Stimulated activated CD4-positive, alpha-beta T cell treated with anti-CD3 and anti-CD28 coated beads, Interleukin-1b, Interleukin-23, amount 100 ng/mL, for 48 hours (primary cell): ENCODE measurements at regions not wholly inside any gene's neighbourhood (a gene's known extent, or its start where the extent isn't known, plus 50 kb on each side); places are given as distances from the start of the nearest gene placed in this dataset.

Experiments used
- DNase-seq: peaks from one replicate; pipeline ENCODE4 v3.0.0-alpha.2; 2020

DNA sequence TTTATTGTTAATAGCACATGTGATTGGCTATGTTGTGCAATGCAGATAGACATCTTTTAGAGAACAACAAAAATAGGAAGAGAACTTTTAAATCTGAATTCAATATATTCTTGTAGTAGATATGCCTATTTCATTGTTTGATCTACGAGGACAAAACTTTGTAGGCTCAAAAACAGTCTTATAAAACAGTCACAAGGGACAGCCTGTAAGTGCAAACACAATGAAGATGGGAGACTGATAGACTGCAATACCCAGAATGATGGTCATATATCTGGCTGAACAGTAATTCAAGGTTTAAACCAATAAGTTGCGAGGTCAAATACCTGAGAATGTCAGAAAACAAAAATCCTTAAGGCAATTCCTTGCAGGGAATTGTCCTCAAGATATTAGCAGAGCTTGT, 1342.9 kb upstream of the ADGRB3 start:
- no peak for DNase-seq

- no peak for DNase-seq
Measured at GRCh38 chr6:67287566-67287965, 1347.5 kb upstream of the ADGRB3 start.

DNA sequence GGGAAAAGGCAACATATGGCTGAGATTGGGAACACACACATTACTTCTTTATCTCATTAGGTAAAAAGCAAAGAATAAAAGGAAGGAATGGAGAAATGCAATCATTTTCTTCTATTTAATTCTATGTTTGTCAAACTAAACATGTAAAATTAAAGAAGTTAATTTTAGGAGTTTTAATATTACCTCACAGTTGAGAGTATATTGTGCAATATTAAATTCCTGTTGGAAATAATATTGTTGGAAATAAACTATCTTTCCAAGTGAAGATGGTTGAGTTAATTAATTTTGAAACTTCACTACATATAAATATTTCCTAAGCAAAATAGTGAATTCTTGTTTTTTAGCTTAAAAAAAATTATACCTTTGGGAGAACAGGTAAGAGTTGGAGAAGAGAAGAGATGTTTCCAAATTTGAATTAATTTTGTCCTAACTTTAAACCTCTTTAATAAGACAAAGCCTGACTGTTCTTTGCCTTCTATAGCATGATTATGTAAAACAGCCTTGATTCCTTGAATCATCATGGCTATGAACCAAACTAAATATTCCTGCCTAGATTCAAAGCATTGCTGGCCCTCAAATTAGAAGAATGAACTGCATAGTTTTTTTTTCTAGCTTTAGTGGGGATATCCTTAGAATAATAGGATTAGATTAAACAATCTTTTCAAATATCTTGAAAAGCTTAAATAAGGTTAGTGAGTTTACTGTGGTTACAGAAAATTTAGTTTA, 1349.1 kb upstream of the ADGRB3 start:
- no peak for DNase-seq

DNA sequence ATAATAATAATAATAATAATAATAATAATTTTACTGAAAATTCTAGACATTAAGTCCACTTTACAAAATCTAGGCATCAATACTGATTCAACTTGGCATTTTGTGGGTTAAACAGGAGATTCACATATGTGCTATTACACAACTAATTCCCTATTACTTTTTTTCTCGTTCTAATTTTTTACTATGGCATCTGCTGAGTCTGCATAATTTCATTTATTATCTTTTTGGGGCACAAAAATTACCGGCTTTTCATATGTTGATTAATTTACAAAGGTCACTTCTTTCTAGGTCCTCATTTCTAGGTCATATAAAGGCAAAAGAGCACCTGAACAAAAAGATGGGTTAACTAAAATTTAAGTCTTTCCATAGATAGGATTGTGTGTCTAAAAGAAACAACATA, 1357.8 kb upstream of the ADGRB3 start:
- no peak for DNase-seq

GRCh38 chr6:67265996-67266921, 1368.8 kb upstream of the ADGRB3 start:
- no peak for DNase-seq

DNA sequence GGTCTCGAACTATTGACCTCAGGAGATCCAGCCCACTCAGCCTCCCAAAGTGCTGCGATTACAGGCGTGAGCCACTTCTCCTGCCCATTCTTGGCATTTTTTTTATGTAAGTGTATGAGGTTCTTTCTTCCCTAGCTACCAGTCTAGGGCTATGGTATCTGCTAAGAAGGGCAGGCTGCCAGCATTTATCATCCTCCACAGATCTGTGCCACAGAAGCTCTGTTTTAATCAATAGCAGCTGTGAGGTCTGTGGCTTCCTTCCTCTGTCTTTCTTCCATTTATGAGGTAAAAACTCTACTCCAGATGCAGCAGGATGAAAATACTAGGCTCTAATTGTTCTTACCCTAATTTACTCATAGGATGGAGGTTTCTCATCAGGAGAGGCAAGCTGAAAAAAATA, 1382.4 kb upstream of the ADGRB3 start:
- no peak for DNase-seq

- DNase-seq = no peak
Measured at GRCh38 chr6:67248077-67248476, 1387.0 kb upstream of the ADGRB3 start.

GRCh38 chr6:67244037-67244436, 1391.0 kb upstream of the ADGRB3 start:
- no peak for DNase-seq

GRCh38 chr6:67237277-67237676, 1397.8 kb upstream of the ADGRB3 start:
- DNase-seq = no peak

- DNase-seq = no peak
Measured at GRCh38 chr6:67231092-67231491, 1404.0 kb upstream of the ADGRB3 start.

DNA sequence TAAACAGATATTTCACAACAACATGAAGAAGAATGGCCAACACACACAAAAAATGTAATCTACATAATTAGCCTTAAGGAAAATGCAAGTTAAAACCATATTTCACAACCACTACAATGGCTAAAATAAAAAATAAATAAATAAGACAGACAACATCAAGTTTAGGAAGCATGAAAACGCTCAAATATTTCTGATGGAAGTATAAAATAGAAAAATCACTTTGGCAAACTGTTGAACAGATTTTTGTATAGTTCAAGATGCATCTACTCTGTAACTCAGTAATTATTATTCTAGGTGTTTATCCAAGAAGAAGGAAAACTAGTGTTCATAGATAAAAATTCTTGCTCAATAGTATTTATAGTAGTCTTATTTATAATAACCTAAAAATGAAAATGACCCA, 1410.1 kb upstream of the ADGRB3 start:
- no peak for DNase-seq

- no peak for DNase-seq
Measured at GRCh38 chr6:67221226-67221625, 1413.9 kb upstream of the ADGRB3 start.

GRCh38 chr6:67219346-67219745, 1415.7 kb upstream of the ADGRB3 start:
- no peak for DNase-seq

- DNase-seq = no peak
Measured at GRCh38 chr6:67212584-67212983, 1422.5 kb upstream of the ADGRB3 start.

- no peak for DNase-seq
Measured at GRCh38 chr6:67210450-67210849, 1424.6 kb upstream of the ADGRB3 start.

DNA sequence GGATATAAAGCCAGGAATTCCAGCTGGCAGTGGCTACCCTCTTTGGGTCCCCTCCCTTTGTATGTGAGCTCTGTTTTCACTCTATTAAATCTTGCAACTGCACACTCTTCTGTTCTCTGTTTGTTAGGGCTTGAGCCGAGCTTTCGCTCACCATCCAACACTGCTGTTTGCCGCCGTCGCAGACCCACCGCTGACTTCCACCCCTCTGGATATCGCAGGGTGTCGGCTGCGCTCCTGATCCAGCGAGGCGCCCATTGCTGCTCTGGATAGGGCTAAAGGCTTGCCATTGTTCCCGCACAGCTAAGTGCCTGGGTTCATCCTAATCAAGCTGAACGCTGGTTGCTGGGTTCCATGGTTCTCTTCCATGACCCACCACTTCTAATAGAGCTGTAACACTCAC, 1433.5 kb upstream of the ADGRB3 start:
- no peak for DNase-seq

DNA sequence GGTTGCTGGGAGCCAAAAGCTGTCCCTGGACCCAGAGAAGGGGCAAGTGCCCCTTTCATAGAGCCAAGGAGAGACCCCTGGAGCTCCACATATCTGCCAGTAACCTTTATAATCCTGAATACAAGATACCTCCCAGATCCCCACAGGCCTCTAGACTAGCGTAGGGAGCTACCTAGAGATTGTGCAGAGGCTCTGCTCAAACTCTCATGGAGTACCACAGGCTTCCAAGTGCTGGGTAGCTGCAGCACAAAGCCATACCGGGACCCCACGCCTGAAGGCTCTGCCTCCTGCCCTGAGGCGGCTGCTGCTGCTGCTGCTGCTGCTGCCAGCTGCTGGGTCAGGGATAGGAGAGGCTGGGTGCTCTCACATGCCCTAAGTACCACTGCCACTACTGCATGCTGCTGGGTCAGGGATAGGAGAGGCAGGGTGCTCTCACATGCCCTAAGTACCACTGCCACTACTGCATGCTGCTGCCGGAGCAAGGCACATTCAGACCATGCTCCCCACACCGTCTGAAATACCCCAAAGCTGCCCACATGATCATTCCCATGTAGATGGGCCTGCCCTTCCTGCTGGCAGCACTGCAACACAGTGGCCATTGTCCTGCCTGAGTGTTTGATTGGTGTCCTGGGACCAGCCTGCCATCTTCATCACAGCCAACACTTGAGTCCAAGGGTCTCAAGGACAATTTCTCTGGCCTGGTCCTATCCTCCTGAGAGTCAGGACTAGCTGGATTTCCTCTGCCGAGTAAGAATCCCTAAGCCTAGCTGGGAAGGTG, 1434.3 kb upstream of the ADGRB3 start:
- DNase-seq = no peak

GRCh38 chr6:67199425-67199824, 1435.7 kb upstream of the ADGRB3 start:
- no peak for DNase-seq

DNA sequence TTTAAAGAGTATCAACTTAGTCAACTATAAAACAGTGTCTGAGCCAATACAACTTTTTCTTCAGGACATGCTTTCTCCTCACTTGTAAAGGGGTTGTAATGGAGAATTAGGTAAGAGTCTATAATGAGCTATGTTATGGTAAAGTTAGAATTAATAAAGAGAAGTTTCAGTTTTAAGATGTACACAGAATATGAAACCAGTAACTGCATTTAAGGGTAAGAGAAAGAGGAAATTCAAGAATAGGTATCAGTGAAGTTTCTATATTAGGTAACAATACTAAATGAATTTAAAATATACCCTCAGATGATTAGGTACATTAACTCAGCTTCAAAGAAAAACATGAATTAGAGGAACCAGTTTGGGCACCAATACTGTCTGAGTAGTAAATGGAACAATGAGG, 1444.3 kb upstream of the ADGRB3 start:
- DNase-seq = no peak

- DNase-seq = no peak
Measured at GRCh38 chr6:67184405-67184804, 1450.7 kb upstream of the ADGRB3 start.

- no peak for DNase-seq
Measured at GRCh38 chr6:67175101-67175500, 1460.0 kb upstream of the ADGRB3 start.

DNA sequence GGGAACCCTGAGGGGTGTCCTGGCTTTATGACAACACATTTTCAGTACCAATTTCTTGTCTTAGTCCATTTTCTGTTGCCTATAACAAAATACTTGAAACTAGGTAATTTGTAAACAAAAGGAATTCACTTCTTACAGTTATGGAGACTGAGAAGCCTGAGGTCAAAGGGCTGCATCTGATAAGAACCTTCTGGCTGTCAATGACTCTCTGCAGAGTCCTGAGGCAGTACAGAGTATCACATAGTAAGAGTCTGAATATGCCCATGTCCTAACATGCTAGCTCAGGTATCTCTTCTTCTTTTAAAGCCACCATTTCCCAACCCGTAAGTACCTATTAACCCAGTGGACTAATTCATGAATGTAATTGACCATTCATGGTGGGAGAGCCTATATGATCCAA, 1458.6 kb upstream of the EYS start:
- DNase-seq = no peak

GRCh38 chr6:67160820-67161219, 1453.8 kb upstream of the EYS start:
- DNase-seq = no peak

DNA sequence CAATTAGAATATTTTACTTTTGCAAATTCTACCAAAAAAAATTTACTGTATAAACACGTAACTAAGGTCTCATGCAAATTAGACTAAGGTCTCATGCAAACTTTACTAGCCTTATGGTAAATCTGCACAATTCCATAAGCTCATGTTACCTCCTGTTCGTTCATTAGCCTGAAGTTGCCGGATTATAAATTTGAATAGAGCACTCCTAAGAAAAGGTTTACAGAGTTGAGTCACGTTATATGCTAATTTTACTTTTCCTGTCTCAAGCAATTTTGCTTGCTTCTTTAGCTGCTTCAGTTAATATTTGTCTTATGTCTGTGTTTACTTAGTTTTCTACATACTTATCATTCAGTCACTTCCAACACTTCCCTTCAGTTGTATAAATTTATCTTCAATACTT, 1434.0 kb upstream of the EYS start:
- DNase-seq = no peak
